ENCODE measurements at regions not wholly inside any gene's neighbourhood (a gene's known extent, or its start where the extent isn't known, plus 50 kb on each side); places are given as distances from the start of the nearest gene placed in this dataset.

DNA sequence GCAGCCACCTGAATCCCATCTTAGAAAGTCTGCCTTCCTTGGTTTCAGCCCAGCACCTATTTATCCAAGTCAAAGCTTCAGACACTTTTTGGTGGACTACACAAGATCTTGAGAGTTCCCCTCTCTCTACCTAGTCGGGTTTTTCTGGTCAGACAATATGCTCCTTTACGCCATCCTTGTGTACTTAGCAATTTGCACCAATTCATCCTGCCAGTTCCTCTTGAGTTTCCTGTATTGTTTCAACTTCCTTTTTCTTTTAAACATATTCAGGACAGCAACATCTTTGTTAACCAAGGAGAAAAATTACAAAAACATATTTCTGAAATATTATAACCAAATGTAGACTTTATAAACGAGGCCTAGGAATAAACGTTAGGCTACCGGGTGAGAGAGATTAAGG, 368.2 kb upstream of the CADM1 start:
- no peak for ATAC-seq
- intact Hi-C loops (cut with DNase I): no loop called here

DNA sequence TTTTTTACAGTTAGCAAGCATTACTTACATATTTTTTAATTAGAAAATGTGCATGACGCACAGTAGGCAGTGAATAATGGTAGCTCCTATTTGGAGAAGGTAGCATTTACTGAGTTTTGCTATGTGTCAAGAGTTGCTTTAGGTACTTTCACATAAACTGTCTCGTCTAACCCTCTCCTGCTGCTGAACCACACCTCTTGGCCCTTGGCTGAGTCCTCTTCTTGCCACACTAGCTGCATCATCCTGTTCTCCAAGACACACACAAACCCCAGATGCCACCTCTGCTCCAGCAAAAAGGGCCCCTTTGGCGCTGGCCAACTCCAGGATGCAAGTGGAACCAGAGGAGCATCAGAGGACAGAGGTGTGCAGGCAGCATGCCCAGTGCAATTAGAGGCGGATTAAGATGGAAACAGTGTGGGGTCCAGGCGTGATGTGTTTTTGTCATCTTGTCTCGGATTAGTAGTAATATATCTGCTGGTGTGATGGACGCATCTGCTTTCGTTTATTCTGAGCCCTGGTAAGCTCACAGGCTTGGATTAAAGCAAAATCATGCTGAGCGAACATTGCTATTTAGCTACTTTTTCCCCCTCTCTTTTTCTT, 367.0 kb upstream of the CADM1 start:
- DNase-seq (ENCODE audit: missing footprints) (no peak), ATAC-seq (no peak)
- intact Hi-C loops (cut with DNase I): no loop called here

More for the DNA sequence above, 368.2 kb upstream of the CADM1 start:
- DNase-seq (ENCODE audit: missing footprints): no peak

GRCh38 chr11:115869780-115870431, 365.7 kb upstream of the CADM1 start:
- DNase-seq (ENCODE audit: missing footprints) (no peak), ATAC-seq (no peak)
- intact Hi-C loops (cut with DNase I): no loop called here

- no peak for ATAC-seq
- no peak for DNase-seq (ENCODE audit: missing footprints)
- intact Hi-C loops (cut with DNase I): no loop called here
These were observed 364.9 kb upstream of the CADM1 start for GRCh38 chr11:115869131-115869530.

GRCh38 chr11:115860246-115860645, 356.0 kb upstream of the CADM1 start:
- no peak for ATAC-seq
- intact Hi-C loops (cut with DNase I): no loop called here
- no peak for DNase-seq (ENCODE audit: missing footprints)

GRCh38 chr11:115848611-115849010, 344.4 kb upstream of the CADM1 start:
- DNase-seq (ENCODE audit: missing footprints) (no peak), ATAC-seq (no peak)
- intact Hi-C loops (cut with DNase I): no loop called here

DNA sequence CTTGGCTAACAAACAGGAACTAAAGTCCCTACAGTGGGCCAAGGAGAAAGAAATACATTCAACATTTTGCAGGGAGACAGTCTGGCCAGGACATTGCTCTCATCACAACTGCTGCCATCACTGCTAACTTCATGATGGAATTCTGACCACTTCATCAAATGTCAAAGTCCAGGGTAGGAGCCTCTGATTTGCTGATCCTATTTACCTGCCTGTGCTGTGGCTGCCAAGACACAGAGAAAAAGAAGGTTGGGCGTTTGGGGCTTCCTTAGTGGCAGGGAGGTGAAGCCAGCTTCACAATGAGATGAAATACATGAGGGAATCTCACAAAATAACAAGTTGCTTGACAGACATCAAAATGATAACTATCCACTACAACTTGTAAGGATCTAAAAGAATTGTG, 343.9 kb upstream of the CADM1 start:
- intact Hi-C loops (cut with DNase I): no loop called here
- DNase-seq (ENCODE audit: missing footprints) (no peak), ATAC-seq (no peak)

GRCh38 chr11:115845872-115846271, 341.7 kb upstream of the CADM1 start:
- peak; percentile 34 for ATAC-seq
- intact Hi-C loops (cut with DNase I): no loop called here

GRCh38 chr11:115843685-115844084, 339.5 kb upstream of the CADM1 start:
- intact Hi-C loops (cut with DNase I): no loop called here
- no peak for DNase-seq (ENCODE audit: missing footprints)
- ATAC-seq: no peak

More at GRCh38 chr11:115845872-115846271, 341.7 kb upstream of the CADM1 start:
- no peak for DNase-seq (ENCODE audit: missing footprints)

- intact Hi-C loops (cut with DNase I): no loop called here
- DNase-seq (ENCODE audit: missing footprints) (no peak), ATAC-seq (no peak)
These were observed 338.9 kb upstream of the CADM1 start for GRCh38 chr11:115843111-115843510.

DNA sequence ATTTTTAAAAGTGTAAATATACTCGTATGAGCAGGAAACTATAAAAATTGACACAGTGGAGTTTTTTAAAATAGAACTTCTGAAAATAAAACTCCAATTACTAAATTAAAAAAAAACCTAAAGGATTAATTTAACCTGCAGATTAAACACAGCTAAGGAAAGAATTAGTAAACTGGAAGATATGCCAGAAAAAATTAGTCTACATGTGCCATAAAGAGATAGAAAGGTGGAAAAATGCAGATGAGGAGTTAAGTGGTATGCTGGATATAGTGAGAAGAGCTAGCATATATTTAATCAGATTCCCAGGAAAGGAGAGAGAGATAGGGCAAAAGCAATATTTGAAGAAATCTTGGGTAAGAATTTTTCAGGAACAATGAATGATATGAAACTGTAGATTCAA, 315.8 kb upstream of the CADM1 start:
- DNase-seq (ENCODE audit: missing footprints): no peak
- ATAC-seq: no peak
- intact Hi-C loops (cut with DNase I): no loop called here

- DNase-seq (ENCODE audit: missing footprints) (no peak), ATAC-seq (no peak)
- intact Hi-C loops (cut with DNase I): no loop called here
These were observed 314.8 kb upstream of the CADM1 start for GRCh38 chr11:115819014-115819413.

DNA sequence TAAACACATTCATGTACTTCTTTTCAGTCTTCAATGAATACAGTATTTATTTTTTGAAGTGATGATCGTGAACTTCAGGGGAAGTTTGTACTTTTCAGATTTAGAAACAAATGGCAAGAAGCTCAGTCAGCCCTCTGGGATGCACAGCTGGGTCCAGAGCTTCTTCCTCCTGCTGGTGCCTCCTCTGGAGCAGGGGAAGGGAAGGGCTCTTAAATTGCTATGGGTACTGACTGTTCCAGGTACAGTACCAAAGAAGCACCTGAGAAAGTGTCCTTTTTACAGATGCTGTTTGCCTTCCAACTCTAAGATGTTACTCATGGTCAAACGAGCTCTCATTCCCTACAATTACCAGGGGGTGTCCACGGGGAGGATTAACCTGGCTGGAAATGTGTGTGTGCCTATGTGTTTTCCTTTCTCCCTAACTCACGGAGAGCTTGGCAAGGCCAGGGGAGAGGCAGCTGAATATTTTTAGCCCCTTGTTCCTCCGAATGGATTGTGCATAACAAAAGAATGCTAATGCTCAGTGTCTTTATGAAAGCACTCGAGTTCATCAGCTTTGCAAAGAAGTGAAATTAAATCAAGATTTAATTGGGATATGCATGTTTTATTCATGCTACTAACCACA, 313.7 kb upstream of the CADM1 start:
- intact Hi-C loops (cut with DNase I): no loop called here
- ATAC-seq (no peak), DNase-seq (ENCODE audit: missing footprints) (no peak)

- intact Hi-C loops (cut with DNase I): no loop called here
- ATAC-seq (no peak), DNase-seq (ENCODE audit: missing footprints) (no peak)
These were observed 304.2 kb upstream of the CADM1 start for GRCh38 chr11:115808351-115808940.

GRCh38 chr11:115806056-115806455, 301.8 kb upstream of the CADM1 start:
- DNase-seq (ENCODE audit: missing footprints): no peak
- no peak for ATAC-seq
- intact Hi-C loops (cut with DNase I): no loop called here

GRCh38 chr11:115803073-115803740, 299.0 kb upstream of the CADM1 start:
- DNase-seq (ENCODE audit: missing footprints) (no peak), ATAC-seq (no peak)
- intact Hi-C loops (cut with DNase I): no loop called here

- DNase-seq (ENCODE audit: missing footprints) (no peak), ATAC-seq (no peak)
- intact Hi-C loops (cut with DNase I): no loop called here
These were observed 298.4 kb upstream of the CADM1 start for GRCh38 chr11:115802641-115803040.

DNA sequence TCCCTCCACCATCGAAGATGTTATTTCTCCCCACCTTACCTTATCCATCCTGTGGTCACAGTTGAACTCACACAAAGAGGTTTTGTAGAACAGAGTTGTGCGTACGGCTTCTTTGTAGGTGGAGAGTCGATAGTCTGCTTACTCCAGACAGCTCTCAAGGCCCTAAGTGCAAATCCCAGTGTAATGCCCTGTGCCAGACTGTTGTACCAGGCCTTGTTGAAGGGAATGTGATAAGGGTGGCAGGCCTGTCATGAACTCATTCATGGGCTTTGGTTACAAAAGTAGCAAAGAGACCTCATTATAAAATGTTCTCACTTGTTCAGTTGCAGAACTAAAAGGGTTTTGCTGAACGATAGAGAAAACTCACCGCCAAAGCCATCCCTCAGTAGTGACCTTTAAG, 288.7 kb upstream of the CADM1 start:
- no peak for DNase-seq (ENCODE audit: missing footprints)
- intact Hi-C loops (cut with DNase I): no loop called here
- no peak for ATAC-seq

DNA sequence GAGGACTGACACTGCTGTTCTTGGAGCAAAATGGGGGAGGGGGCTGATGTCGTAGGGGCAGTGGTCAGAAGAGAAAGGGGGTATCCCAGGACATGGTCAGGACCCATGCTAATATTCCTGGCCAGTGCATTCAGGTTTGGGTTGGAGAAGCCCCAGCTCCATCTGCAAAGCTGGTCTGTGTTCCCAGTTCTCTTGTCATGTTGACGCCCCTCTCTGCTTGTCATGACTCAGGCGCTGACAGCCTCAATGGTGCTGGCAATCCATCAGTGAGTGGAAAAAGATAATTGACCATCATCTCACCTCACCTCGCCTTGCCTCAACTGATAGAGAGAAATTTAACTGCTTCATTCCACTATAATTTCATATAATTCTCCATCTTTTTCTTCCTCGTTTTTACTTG, 283.1 kb upstream of the CADM1 start:
- no peak for DNase-seq (ENCODE audit: missing footprints)
- no peak for ATAC-seq
- intact Hi-C loops (cut with DNase I): no loop called here
